SK-N-SH (cell line): ENCODE measurements at regions not wholly inside any gene's neighbourhood (a gene's known extent, or its start where the extent isn't known, plus 50 kb on each side); places are given as distances from the start of the nearest gene placed in this dataset.

Experiments
- CTCF ChIA-PET: fragments of 300-600, 350-600 bp; formaldehyde crosslinking; extraction: SDS; loops from one replicate; lab custom pipeline; 2021; lab: Yijun Ruan, JAX
- POLR2A ChIA-PET: fragments of 350-600 bp; sonication (Branson Sonifier 250); formaldehyde crosslinking; extraction: SDS; loops from one replicate; lab custom pipeline; 2020; ENCODE audit warnings: antibody characterized with exemption, inconsistent platforms; lab: Yijun Ruan, JAX
- DNase-seq: peaks from one replicate; pipeline ENCODE4 v3.0.0; 2012
- H2AFZ ChIP-seq: fragments of 200-600 bp; sonication (generic); 2 replicates; pipeline ENCODE4 v1.8.1; 2016; ENCODE audit warnings: antibody characterized with exemption, mild to moderate bottlenecking, low read depth
- H3F3A ChIP-seq: fragments of 200-600 bp; sonication (generic); replicated peaks from 2 replicates; pipeline ENCODE3; 2016; ENCODE audit warnings: antibody characterized with exemption, mild to moderate bottlenecking; ENCODE audit not compliant: insufficient read depth
- H3K27ac ChIP-seq, 2 experiments: fragments of 200-500 bp in 1 of 2; fragments of 200-600 bp in 1 of 2; sonication (Bioruptor generic) in 1 of 2; sonication (generic), shearing (Covaris generic) in 1 of 2; 2 replicates each; pipeline versions ENCODE4 v1.5.1 to v1.6.1; 2014 to 2016; ENCODE audit warnings: low read depth in 2 of 2, inconsistent platforms in 1 of 2, low read length in 1 of 2, mild to moderate bottlenecking in 1 of 2, mixed read lengths in 1 of 2
- H3K27me3 ChIP-seq: fragments of 200-600 bp; sonication (generic), shearing (Covaris generic); 2 replicates; pipeline ENCODE4 v1.6.1; 2016; ENCODE audit warnings: mixed run types; ENCODE audit not compliant: insufficient read depth
- H3K36me3 ChIP-seq, 2 experiments: fragments of 200-500 bp in 1 of 2; fragments of 200-600 bp in 1 of 2; sonication (Bioruptor generic) in 1 of 2; sonication (generic) in 1 of 2; replicated peaks in 1 of 2; 2 replicates each; pipeline versions ENCODE3 to v1.5.1; 2014 to 2016; ENCODE audit warnings: low read length in 1 of 2, mild to moderate bottlenecking in 1 of 2; ENCODE audit not compliant: insufficient read depth in 2 of 2, control insufficient read depth in 1 of 2
- H3K4me1 ChIP-seq, 2 experiments: fragments of 200-500 bp in 1 of 2; fragments of 200-600 bp in 1 of 2; sonication (Bioruptor generic) in 1 of 2; sonication (generic), shearing (Covaris generic) in 1 of 2; 2 replicates each; pipeline versions ENCODE4 v1.5.1 to v1.6.1; 2014 to 2016; ENCODE audit warnings: low read depth in 1 of 2, low read length in 1 of 2, mixed run types in 1 of 2; ENCODE audit not compliant: insufficient read depth in 2 of 2, control insufficient read depth in 1 of 2
- H3K4me2 ChIP-seq: fragments of 200-600 bp; sonication (generic), shearing (Covaris generic); 2 replicates; pipeline ENCODE4 v1.6.1; 2017; ENCODE audit warnings: mixed run types
- H3K4me3 ChIP-seq, 2 experiments: fragments of 200-500 bp in 1 of 2; fragments of 200-600 bp in 1 of 2; sonication (Bioruptor generic) in 1 of 2; sonication (generic), shearing (Covaris generic) in 1 of 2; 2 replicates each; pipeline versions ENCODE4 v1.5.1 to v1.8.1; 2014 to 2016; ENCODE audit warnings: low read depth in 2 of 2, inconsistent platforms in 1 of 2, low read length in 1 of 2, mild to moderate bottlenecking in 1 of 2, mixed read lengths in 1 of 2, moderate library complexity in 1 of 2
- H3K79me2 ChIP-seq: fragments of 200-600 bp; sonication (generic); 2 replicates; pipeline ENCODE4 v1.8.1; 2017; ENCODE audit warnings: mild to moderate bottlenecking; ENCODE audit not compliant: insufficient read depth
- H3K9ac ChIP-seq: fragments of 200-600 bp; sonication (generic); 2 replicates; pipeline ENCODE4 v1.6.1; 2017; ENCODE audit warnings: mixed run types
- H3K9me2 ChIP-seq: fragments of 200-600 bp; sonication (generic); 2 replicates; pipeline ENCODE4 v1.6.1; 2017; ENCODE audit warnings: mixed run types
- H3K9me3 ChIP-seq: fragments of 200-600 bp; sonication (generic); 2 replicates; pipeline ENCODE4 v1.6.1; 2017; ENCODE audit warnings: mixed run types, mild to moderate bottlenecking, moderate library complexity
- H4K20me1 ChIP-seq: fragments of 200-600 bp; sonication (generic); 2 replicates; pipeline ENCODE4 v1.6.1; 2017; ENCODE audit warnings: mild to moderate bottlenecking, mixed run types; ENCODE audit not compliant: insufficient read depth
- FOXM1 ChIP-seq: IDR thresholded peaks from 2 replicates; pipeline ENCODE4 v1.4.0; 2012; ENCODE audit warnings: low read depth, mild to moderate bottlenecking
- JUND ChIP-seq: IDR thresholded peaks from 2 replicates; pipeline ENCODE4 v1.4.0; 2012
- SIN3A ChIP-seq: IDR thresholded peaks from 2 replicates; pipeline ENCODE4 v1.6.1; 2012; ENCODE audit warnings: low read depth, mild to moderate bottlenecking, low read length, moderate library complexity, borderline replicate concordance
- TAF1 ChIP-seq: IDR thresholded peaks from 2 replicates; pipeline ENCODE4 v1.6.1; 2012; ENCODE audit warnings: low read depth, mild to moderate bottlenecking, low read length, moderate library complexity, borderline replicate concordance
- TCF12 ChIP-seq: IDR thresholded peaks from 2 replicates; pipeline ENCODE4 v1.4.0; 2012
- WGBS: methylation state at CpG from one replicate; pipeline ENCODE4 v1.1.6; 2017; ENCODE audit warnings: low lambda C conversion rate; 5-methylcytosine and 5-hydroxymethylcytosine counted together
- TF ChIP-seq, protein P1 (sequence below): IDR thresholded peaks from 2 replicates; pipeline ENCODE4 v1.4.0; 2012; ENCODE audit warnings: low read depth, borderline replicate concordance
- TF ChIP-seq, protein P2 (sequence below): fragments of 150-350 bp; IDR thresholded peaks from 2 replicates; pipeline ENCODE4 v1.6.1; 2016; ENCODE audit warnings: mild to moderate bottlenecking, low read depth, low read length
- TF ChIP-seq, protein P3 (sequence below): IDR thresholded peaks from 2 replicates; pipeline ENCODE4 v1.4.0; 2012; ENCODE audit warnings: low read depth, borderline replicate concordance
- TF ChIP-seq, protein P4 (sequence below): fragments of 200-600 bp; sonication (generic); IDR thresholded peaks from 2 replicates; pipeline ENCODE4 v1.6.1; 2017; ENCODE audit warnings: antibody characterized with exemption, mild to moderate bottlenecking, moderate library complexity
- TF ChIP-seq, protein P5 (sequence below): fragments of 150-350 bp; IDR thresholded peaks from 2 replicates; pipeline ENCODE4 v1.6.1; 2017; ENCODE audit warnings: antibody characterized with exemption, low read length, low read depth, borderline replicate concordance

DNA sequence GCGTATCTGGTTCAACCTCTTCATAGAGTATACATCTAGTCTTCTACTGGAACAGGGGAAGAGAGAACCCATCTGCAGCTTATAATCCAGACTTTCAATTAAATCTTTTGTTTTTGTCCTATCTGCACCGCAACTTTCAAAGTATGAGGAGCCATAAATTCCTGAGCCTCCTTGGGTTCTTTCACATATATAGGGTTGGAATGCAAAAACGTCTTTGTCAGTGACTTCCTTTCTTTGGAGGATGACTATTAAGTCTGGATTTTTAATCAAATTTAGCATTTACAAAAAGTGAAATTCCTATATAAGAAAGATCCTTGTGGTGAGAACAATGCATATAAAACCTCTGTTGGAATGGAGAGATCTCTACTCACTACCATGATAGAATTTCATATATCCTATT, 370.8 kb downstream of the TMEM38B start (continued):
- TF ChIP-seq, protein P1, sequence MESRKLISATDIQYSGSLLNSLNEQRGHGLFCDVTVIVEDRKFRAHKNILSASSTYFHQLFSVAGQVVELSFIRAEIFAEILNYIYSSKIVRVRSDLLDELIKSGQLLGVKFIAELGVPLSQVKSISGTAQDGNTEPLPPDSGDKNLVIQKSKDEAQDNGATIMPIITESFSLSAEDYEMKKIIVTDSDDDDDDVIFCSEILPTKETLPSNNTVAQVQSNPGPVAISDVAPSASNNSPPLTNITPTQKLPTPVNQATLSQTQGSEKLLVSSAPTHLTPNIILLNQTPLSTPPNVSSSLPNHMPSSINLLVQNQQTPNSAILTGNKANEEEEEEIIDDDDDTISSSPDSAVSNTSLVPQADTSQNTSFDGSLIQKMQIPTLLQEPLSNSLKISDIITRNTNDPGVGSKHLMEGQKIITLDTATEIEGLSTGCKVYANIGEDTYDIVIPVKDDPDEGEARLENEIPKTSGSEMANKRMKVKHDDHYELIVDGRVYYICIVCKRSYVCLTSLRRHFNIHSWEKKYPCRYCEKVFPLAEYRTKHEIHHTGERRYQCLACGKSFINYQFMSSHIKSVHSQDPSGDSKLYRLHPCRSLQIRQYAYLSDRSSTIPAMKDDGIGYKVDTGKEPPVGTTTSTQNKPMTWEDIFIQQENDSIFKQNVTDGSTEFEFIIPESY = no peak
- TF ChIP-seq JUND (no peak), FOXM1 (no peak), TAF1 (no peak)
- TF ChIP-seq, protein P2, sequence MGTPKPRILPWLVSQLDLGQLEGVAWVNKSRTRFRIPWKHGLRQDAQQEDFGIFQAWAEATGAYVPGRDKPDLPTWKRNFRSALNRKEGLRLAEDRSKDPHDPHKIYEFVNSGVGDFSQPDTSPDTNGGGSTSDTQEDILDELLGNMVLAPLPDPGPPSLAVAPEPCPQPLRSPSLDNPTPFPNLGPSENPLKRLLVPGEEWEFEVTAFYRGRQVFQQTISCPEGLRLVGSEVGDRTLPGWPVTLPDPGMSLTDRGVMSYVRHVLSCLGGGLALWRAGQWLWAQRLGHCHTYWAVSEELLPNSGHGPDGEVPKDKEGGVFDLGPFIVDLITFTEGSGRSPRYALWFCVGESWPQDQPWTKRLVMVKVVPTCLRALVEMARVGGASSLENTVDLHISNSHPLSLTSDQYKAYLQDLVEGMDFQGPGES = no peak
- TF ChIP-seq, protein P3, sequence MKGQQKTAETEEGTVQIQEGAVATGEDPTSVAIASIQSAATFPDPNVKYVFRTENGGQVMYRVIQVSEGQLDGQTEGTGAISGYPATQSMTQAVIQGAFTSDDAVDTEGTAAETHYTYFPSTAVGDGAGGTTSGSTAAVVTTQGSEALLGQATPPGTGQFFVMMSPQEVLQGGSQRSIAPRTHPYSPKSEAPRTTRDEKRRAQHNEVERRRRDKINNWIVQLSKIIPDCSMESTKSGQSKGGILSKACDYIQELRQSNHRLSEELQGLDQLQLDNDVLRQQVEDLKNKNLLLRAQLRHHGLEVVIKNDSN = no peak
- TF ChIP-seq, protein P4, sequence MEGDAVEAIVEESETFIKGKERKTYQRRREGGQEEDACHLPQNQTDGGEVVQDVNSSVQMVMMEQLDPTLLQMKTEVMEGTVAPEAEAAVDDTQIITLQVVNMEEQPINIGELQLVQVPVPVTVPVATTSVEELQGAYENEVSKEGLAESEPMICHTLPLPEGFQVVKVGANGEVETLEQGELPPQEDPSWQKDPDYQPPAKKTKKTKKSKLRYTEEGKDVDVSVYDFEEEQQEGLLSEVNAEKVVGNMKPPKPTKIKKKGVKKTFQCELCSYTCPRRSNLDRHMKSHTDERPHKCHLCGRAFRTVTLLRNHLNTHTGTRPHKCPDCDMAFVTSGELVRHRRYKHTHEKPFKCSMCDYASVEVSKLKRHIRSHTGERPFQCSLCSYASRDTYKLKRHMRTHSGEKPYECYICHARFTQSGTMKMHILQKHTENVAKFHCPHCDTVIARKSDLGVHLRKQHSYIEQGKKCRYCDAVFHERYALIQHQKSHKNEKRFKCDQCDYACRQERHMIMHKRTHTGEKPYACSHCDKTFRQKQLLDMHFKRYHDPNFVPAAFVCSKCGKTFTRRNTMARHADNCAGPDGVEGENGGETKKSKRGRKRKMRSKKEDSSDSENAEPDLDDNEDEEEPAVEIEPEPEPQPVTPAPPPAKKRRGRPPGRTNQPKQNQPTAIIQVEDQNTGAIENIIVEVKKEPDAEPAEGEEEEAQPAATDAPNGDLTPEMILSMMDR = no peak

DNA sequence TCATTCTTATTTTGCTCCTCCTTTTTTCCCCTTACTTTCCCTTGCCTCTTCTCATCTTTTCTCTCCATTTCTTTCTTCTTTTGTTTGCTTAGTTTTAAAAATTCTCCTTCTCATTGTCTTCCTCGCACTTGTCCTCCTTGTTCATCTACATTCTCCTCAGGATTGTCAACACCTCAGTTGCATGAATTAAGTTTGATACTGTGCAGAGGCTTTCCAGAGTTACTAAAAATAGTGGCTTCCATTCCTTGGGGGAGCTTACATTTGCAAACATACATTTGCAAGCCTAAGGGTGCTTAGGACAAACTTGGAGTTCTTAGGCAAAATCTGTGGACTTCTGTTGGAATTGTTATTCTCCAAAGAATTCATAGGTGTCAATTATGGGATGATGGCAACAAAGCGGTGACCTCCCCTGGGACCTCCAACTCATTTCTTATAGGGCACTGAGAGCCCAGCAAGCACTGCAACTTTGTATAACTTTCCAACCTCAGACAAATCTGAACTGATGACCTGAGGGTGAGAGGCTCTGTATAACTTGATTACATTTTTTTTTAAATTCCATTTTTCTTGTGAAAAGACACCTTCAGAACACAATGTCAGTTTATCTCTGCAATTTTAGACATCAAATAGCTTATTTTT, 371.4 kb downstream of the TMEM38B start:
- Histone ChIP-seq H2AFZ (no peak overlapping the region), H4K20me1 (no peaks in the 10 kb centered on the region), H3K27me3 (no peaks in the 10 kb centered on the region), H3K4me2 (no peak overlapping the region), H3K4me3 (no peak overlapping the region), H3K9me2 (no peaks in the 10 kb centered on the region), H3F3A (no peaks in the 10 kb centered on the region), H3K27ac (no peak overlapping the region), H3K79me2 (no peaks in the 10 kb centered on the region), H3K36me3 (no peaks in the 10 kb centered on the region), H3K9me3 (no peaks in the 10 kb centered on the region), H3K4me1 (no peaks in the 10 kb centered on the region), H3K9ac (no peak overlapping the region)
- TF ChIP-seq, protein P1 = no peak
- TF ChIP-seq SIN3A = no peak
- no peak for TF ChIP-seq TCF12
- TF ChIP-seq, protein P5, sequence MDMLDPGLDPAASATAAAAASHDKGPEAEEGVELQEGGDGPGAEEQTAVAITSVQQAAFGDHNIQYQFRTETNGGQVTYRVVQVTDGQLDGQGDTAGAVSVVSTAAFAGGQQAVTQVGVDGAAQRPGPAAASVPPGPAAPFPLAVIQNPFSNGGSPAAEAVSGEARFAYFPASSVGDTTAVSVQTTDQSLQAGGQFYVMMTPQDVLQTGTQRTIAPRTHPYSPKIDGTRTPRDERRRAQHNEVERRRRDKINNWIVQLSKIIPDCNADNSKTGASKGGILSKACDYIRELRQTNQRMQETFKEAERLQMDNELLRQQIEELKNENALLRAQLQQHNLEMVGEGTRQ = no peak
- ChIA-PET CTCF (no interaction called here), POLR2A (no interaction called here)
- WGBS = 24% methylated on average over 2 of the region's 2 CpGs
- no peak for DNase-seq
